22Rv1 (cell line): ENCODE measurements at regions not wholly inside any gene's neighbourhood (a gene's known extent, or its start where the extent isn't known, plus 50 kb on each side); places are given as distances from the start of the nearest gene placed in this dataset.

ENCODE experiments used
- ZFX ChIP-seq: fragments of 450-650 bp; IDR thresholded peaks from 2 replicates; pipeline ENCODE4 v1.6.1; 2017; ENCODE audit warnings: antibody characterized with exemption, borderline replicate concordance
- TF ChIP-seq, protein P1 (sequence below): fragments of 450-650 bp; IDR thresholded peaks from 2 replicates; pipeline ENCODE4 v1.5.1; 2017; ENCODE audit warnings: mild to moderate bottlenecking

DNA sequence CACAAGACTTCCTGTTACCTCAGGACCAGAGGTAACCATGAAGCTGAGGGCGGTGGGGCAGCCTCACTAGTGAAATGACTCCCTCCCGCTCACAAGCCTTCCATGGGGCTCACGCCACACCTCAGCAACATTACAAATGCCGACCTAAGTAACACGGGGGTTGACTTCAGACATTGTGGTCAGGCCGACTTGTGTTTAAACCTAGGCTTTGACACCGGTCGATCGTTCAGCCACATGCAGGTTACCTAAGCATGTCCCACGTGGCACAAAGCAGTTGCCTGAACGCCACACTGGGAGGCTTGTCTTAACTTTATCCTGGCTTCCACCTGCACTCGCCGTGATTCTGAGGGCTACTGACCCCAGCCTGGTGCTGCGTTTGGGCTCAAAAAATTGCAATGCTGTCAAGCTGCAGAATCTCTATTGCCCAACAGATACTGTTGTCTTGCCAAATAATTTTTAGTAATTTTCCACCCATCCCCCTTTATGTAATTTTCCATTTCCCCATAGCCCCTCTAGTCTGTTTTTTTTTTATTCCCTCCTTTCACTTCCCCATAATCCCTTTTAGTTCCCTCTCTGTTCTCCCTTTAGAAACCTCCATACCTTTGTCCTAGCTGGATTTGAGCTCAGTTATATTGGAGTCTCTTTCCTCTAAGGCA, 158.6 kb upstream of the RGMA start:
- TF ChIP-seq, protein P1, sequence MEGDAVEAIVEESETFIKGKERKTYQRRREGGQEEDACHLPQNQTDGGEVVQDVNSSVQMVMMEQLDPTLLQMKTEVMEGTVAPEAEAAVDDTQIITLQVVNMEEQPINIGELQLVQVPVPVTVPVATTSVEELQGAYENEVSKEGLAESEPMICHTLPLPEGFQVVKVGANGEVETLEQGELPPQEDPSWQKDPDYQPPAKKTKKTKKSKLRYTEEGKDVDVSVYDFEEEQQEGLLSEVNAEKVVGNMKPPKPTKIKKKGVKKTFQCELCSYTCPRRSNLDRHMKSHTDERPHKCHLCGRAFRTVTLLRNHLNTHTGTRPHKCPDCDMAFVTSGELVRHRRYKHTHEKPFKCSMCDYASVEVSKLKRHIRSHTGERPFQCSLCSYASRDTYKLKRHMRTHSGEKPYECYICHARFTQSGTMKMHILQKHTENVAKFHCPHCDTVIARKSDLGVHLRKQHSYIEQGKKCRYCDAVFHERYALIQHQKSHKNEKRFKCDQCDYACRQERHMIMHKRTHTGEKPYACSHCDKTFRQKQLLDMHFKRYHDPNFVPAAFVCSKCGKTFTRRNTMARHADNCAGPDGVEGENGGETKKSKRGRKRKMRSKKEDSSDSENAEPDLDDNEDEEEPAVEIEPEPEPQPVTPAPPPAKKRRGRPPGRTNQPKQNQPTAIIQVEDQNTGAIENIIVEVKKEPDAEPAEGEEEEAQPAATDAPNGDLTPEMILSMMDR, result no peak
- no peak for TF ChIP-seq ZFX
